Naive B cell (primary cell): ENCODE measurements at regions not wholly inside any gene's neighbourhood (a gene's known extent, or its start where the extent isn't known, plus 50 kb on each side); places are given as distances from the start of the nearest gene placed in this dataset.
"Not testable (repeated sequence)": the region's sequence is repeated elsewhere in the genome, so short reads cannot be mapped to it uniquely, and the experiment has no call there.

Experiments
- ATAC-seq, 2 donors: fragments of 150-1000 bp; cut with Tn5 transposase; 2 replicates each; pipeline ENCODE4 v1.10.0; 2021; ENCODE audit warnings: low read depth in 2 of 2, mild to moderate bottlenecking in 2 of 2, moderate library complexity in 2 of 2
- DNase-seq: peaks from one replicate; pipeline ENCODE4 v3.0.0; 2022
- H3K27ac Mint-ChIP-seq, 6 donors: one replicate each; pipeline ENCODE4 v1.8.0; 2020 to 2022; ENCODE audit warnings: mild to moderate bottlenecking in 6 of 6, mixed read lengths in 6 of 6, moderate library complexity in 5 of 6, inconsistent platforms in 2 of 6
- H3K27me3 Mint-ChIP-seq, 3 donors: one replicate each; pipeline ENCODE4 v1.8.0; 2021 to 2022; ENCODE audit warnings: mixed read lengths in 3 of 3, mild to moderate bottlenecking in 1 of 3
- H3K36me3 Mint-ChIP-seq, 2 donors: one replicate each; pipeline ENCODE4 v1.8.0; 2020 to 2022; ENCODE audit warnings: mixed read lengths in 2 of 2, inconsistent platforms in 1 of 2, mild to moderate bottlenecking in 1 of 2
- H3K4me1 Mint-ChIP-seq, 3 donors: one replicate each; pipeline ENCODE4 v1.8.0; 2020 to 2022; ENCODE audit warnings: mixed read lengths in 3 of 3, inconsistent platforms in 1 of 3, mild to moderate bottlenecking in 1 of 3, moderate library complexity in 1 of 3
- H3K4me3 Mint-ChIP-seq, 8 donors: one replicate each; pipeline ENCODE4 v1.8.0; 2020 to 2022; ENCODE audit warnings: mild to moderate bottlenecking in 8 of 8, mixed read lengths in 8 of 8, moderate library complexity in 8 of 8, inconsistent platforms in 2 of 8
- H3K9me3 Mint-ChIP-seq, 7 donors: one replicate each; pipeline ENCODE4 v1.8.0; 2020 to 2022; ENCODE audit warnings: mixed read lengths in 7 of 7, mild to moderate bottlenecking in 5 of 7, inconsistent platforms in 2 of 7, moderate library complexity in 1 of 7

GRCh38 chr6:140537834-140538705 is 1163.6 kb upstream of the CITED2 start:
- Mint-ChIP-seq H3K27me3 (no peaks in the 10 kb centered on the region), H3K27ac (no peak overlapping the region), H3K9me3 (peaks cover 0 to 22% (median 9%) of the 10 kb centered on the region in 7 donors), H3K4me1 (no peaks in the 10 kb centered on the region), H3K36me3 (no peaks in the 10 kb centered on the region), H3K4me3 (no peak overlapping the region)
- ATAC-seq, result no peak
- DNase-seq, result no peak

DNA sequence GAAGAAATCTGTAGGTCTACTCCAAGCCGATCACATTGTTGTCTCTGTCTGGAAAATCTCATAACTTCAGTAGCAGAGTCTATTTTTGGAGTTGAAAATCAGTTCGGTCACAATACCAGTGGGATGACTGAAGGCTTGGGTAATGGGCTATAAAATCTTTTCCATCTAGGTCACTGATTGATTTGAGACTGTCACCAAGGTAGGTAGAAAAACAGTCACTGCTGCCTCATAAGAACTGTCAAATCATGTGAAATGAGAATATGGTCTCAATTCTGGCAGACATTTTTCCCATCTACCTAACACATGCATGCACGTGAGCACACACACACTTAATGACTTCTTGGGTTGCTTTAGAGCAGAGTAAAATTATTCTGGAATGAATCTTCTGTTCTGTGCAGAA is 1162.8 kb upstream of the CITED2 start:
- Mint-ChIP-seq H3K36me3 (no peaks in the 10 kb centered on the region), H3K9me3 (peaks cover 0 to 22% (median 9%) of the 10 kb centered on the region in 7 donors), H3K27ac (no peak overlapping the region), H3K4me1 (no peaks in the 10 kb centered on the region), H3K27me3 (no peaks in the 10 kb centered on the region), H3K4me3 (no peak overlapping the region)
- ATAC-seq (no peak), DNase-seq (no peak)

GRCh38 chr6:140535511-140535910 is 1161.1 kb upstream of the CITED2 start:
- ATAC-seq, result no peak

GRCh38 chr6:140533526-140533925 is 1159.1 kb upstream of the CITED2 start:
- no peak overlapping the region for H3K4me3 Mint-ChIP-seq
- H3K27ac Mint-ChIP-seq, result no peak overlapping the region
- DNase-seq (no peak), ATAC-seq (no peak)
- H3K4me1 Mint-ChIP-seq, result no peaks in the 10 kb centered on the region
- peaks cover 0 to 22% (median 9%) of the 10 kb centered on the region in 7 donors for H3K9me3 Mint-ChIP-seq
- H3K27me3 Mint-ChIP-seq, result no peaks in the 10 kb centered on the region
- H3K36me3 Mint-ChIP-seq, result no peaks in the 10 kb centered on the region

More at GRCh38 chr6:140535511-140535910, 1161.1 kb upstream of the CITED2 start:
- H3K4me3 Mint-ChIP-seq, result no peak overlapping the region
- no peak overlapping the region for H3K27ac Mint-ChIP-seq
- peaks cover 0 to 22% (median 9%) of the 10 kb centered on the region in 7 donors for H3K9me3 Mint-ChIP-seq
- no peaks in the 10 kb centered on the region for H3K4me1 Mint-ChIP-seq
- no peaks in the 10 kb centered on the region for H3K27me3 Mint-ChIP-seq
- no peak for DNase-seq
- no peaks in the 10 kb centered on the region for H3K36me3 Mint-ChIP-seq

- DNase-seq, result no peak
- Mint-ChIP-seq H3K4me3 (no peak overlapping the region), H3K27ac (no peak overlapping the region), H3K4me1 (no peaks in the 10 kb centered on the region), H3K9me3 (peaks cover 0 to 6% (median 0%) of the 10 kb centered on the region in 7 donors), H3K27me3 (no peaks in the 10 kb centered on the region), H3K36me3 (no peaks in the 10 kb centered on the region)
- ATAC-seq, result no peak
Measured at GRCh38 chr6:140504776-140505175, 1130.3 kb upstream of the CITED2 start.

DNA sequence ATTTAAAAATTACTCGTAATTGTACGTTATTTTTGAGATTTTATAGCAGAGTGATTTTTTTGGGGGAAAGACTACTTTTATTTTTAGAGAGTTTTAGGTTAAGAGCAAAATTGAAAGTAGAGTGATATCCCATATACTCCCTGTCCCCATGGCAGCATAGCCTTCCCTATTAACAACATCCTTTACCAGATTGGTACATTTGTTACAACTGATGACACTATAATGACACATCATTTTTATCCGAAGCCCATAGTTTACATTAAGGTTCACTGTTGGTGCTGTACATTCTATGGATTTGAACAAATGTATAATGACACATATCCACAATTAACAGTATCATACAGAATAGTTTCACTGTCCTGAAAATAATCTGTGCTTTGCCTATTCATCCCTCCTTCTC is 1126.4 kb upstream of the CITED2 start:
- Mint-ChIP-seq H3K4me1 (no peaks in the 10 kb centered on the region), H3K9me3 (peaks cover 0 to 6% (median 0%) of the 10 kb centered on the region in 7 donors), H3K27ac (no peak overlapping the region), H3K4me3 (no peak overlapping the region), H3K27me3 (no peaks in the 10 kb centered on the region), H3K36me3 (no peaks in the 10 kb centered on the region)
- ATAC-seq, result no peak
- no peak for DNase-seq

- Mint-ChIP-seq H3K36me3 (no peaks in the 10 kb centered on the region), H3K27ac (no peak overlapping the region), H3K4me1 (no peaks in the 10 kb centered on the region), H3K4me3 (no peak overlapping the region), H3K27me3 (no peaks in the 10 kb centered on the region), H3K9me3 (peaks cover 0 to 2% (median 0%) of the 10 kb centered on the region in 7 donors)
- DNase-seq (no peak), ATAC-seq (no peak)
Measured at GRCh38 chr6:140499607-140500006, 1125.2 kb upstream of the CITED2 start.

GRCh38 chr6:140494321-140495108 is 1120.1 kb upstream of the CITED2 start:
- no peaks in the 10 kb centered on the region for H3K4me1 Mint-ChIP-seq
- DNase-seq (no peak), ATAC-seq (no peak)
- no peaks in the 10 kb centered on the region for H3K27me3 Mint-ChIP-seq
- H3K4me3 Mint-ChIP-seq, result no peak overlapping the region
- H3K27ac Mint-ChIP-seq, result peak overlapping the region in 1 of 6 donors; percentile 37
- H3K9me3 Mint-ChIP-seq, result peaks cover 0 to 11% (median 0%) of the 10 kb centered on the region in 7 donors
- no peaks in the 10 kb centered on the region for H3K36me3 Mint-ChIP-seq

GRCh38 chr6:140493470-140493869 is 1119.0 kb upstream of the CITED2 start:
- H3K4me1 Mint-ChIP-seq, ATAC-seq: not testable (repeated sequence)

GRCh38 chr6:140490081-140490480 is 1115.6 kb upstream of the CITED2 start:
- DNase-seq (no peak), ATAC-seq (no peak)
- Mint-ChIP-seq H3K27me3 (no peaks in the 10 kb centered on the region), H3K4me3 (no peak overlapping the region), H3K27ac (no peak overlapping the region), H3K4me1 (no peaks in the 10 kb centered on the region), H3K9me3 (peaks cover 0 to 15% (median 3%) of the 10 kb centered on the region in 7 donors), H3K36me3 (no peaks in the 10 kb centered on the region)

More at GRCh38 chr6:140493470-140493869, 1119.0 kb upstream of the CITED2 start:
- not testable (repeated sequence) for H3K36me3 Mint-ChIP-seq, H3K27me3 Mint-ChIP-seq, H3K4me3 Mint-ChIP-seq, DNase-seq, H3K27ac Mint-ChIP-seq
- H3K9me3 Mint-ChIP-seq, result peaks cover 0 to 11% (median 0%) of the 10 kb centered on the region in 7 donors

DNA sequence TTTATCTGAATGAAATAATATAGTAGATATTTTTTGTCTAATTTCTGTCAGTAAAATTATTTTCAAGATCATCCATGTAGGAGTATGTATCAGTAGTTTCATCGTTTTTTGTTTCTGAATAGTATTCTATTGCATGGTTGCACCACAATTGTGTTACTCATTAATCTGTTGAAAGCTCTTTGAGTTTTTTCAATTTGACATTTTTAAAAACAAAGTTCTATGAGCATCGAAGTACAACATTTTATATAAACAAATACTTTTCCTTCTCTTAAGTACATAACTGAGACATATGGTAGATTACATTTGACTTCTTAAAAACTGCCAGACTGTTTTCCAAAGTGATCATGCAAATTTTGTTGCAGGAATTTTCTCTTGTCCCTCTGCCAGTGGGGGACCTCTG is 1113.1 kb upstream of the CITED2 start:
- Mint-ChIP-seq H3K4me1 (no peaks in the 10 kb centered on the region), H3K9me3 (peaks cover 0 to 6% (median 3%) of the 10 kb centered on the region in 7 donors), H3K27ac (no peak overlapping the region), H3K27me3 (no peaks in the 10 kb centered on the region), H3K4me3 (no peak overlapping the region), H3K36me3 (no peaks in the 10 kb centered on the region)
- ATAC-seq (no peak), DNase-seq (no peak)

DNA sequence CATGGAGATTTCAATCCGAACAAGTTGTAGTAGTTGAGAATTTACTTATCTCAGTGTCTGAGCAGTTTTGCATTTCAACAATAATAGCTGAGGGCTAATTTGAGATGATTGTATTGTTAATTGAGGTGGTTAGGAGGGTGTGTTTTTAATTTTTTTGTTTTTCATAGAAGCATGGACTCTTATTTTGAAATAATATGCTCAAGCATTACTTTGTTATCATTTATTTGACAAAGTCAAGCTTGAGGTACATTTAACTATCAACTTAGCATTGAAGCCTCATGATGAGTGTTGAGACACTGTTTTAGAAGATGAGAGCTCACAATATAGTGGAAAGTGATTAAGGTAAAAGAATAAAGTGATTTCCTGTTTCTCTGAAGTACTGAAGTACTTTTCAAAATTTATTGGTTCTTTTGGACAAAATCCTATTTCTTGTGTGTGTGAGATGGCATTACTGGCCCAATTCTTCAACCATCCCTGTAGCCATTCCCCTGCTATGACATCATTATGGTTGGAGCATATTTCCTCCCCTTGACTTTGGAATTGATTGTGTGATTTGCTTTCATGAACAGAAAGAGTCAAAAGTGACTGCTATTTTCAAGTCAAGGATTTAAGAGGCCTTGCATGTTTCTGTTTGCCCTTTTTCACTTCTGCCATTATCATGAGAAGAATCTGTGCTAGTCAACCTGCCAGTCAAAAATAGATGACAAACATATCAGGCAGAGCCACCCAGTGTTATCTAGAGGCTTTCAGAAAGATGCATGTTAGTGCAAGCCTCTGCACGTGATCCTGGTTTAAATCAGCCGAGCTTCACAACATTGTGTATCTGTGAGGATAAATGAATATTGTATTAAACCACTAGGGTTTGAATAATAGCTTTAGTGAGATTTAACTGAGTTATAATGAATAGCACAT is 1112.3 kb upstream of the CITED2 start:
- Mint-ChIP-seq H3K27me3 (no peaks in the 10 kb centered on the region), H3K27ac (no peak overlapping the region), H3K4me3 (no peak overlapping the region), H3K36me3 (no peaks in the 10 kb centered on the region), H3K9me3 (peaks cover 0 to 4% (median 3%) of the 10 kb centered on the region in 7 donors), H3K4me1 (no peaks in the 10 kb centered on the region)
- DNase-seq (no peak), ATAC-seq (no peak)
